ENCODE measurements at regions not wholly inside any gene's neighbourhood (a gene's known extent, or its start where the extent isn't known, plus 50 kb on each side); places are given as distances from the start of the nearest gene placed in this dataset.

DNA sequence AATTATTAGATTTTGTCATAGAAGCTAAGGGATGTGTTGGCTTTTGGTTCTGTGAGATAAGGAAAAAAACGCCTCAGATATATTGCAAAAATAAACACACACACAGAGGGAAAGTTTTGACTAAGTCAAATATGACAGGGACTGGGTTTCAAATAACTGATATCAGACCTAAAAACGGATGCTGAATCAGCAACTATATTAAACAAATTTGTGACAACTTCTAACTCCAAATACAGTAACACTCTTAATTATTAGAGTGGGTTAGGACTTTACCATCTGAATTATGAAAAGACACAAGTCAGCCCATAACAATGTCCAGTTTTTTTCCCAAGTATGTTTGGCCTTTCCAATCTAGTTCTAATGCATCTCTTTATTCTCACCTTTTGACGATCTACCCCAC, 2693.1 kb downstream of the ARAP2 start:
- DNase-seq: no peak
- Histone ChIP-seq H3K4me1 (ENCODE audit: control extremely low read depth in 1 of 4, control insufficient read depth in 4 of 4, insufficient read depth in 4 of 4, low read length in 3 of 4) (no peaks in the 10 kb centered on the region), H3K36me3 (ENCODE audit: control insufficient read depth in 4 of 4, insufficient read depth in 4 of 4, low read length in 3 of 4) (no peaks in the 10 kb centered on the region), H3K27ac (ENCODE audit: insufficient read depth in 1 of 2, low read depth in 1 of 2, low read length in 2 of 2, poor library complexity in 1 of 2, severe bottlenecking in 2 of 2) (no peak overlapping the region), H3K27me3 (replicated peaks in 2 of 5; ENCODE audit: control insufficient read depth in 4 of 5, insufficient read depth in 5 of 5, low read length in 4 of 5) (no peaks in the 10 kb centered on the region), H3K9me3 (ENCODE audit: control extremely low read depth in 1 of 5, control insufficient read depth in 4 of 5, insufficient read depth in 2 of 5, low read depth in 1 of 5, low read length in 4 of 5) (no peaks in the 10 kb centered on the region), H3K4me3 (ENCODE audit: control insufficient read depth in 1 of 7, extremely low read depth in 1 of 7, insufficient read depth in 4 of 7, low read depth in 2 of 7, low read length in 6 of 7) (no peak overlapping the region)
- ChIA-PET POLR2A (no interaction called here), CTCF (no interaction called here)
- WGBS (ENCODE audit: insufficient coverage): 100% methylated on average over 1 of the region's 3 CpGs

DNA sequence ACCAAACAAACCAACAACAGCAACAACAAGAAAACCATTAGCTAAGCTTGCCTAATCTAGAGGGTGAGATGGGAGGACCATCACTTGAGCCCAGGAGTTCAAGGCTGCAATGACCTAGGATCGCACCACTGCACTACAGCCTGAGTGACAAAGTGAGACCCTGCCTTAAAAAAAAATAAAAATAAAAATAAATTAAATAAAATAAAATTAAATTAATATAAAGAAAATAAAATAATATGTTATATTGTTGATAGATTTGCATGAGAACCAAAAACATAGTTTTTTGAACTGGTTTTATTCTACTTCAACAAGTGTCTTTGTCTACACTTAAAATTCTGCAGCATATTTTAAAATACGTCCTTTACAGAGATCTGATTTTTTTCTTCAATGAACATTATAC, 2683.1 kb downstream of the ARAP2 start:
- no peaks in the 10 kb centered on the region for H3K36me3 ChIP-seq (ENCODE audit: control insufficient read depth in 4 of 4, insufficient read depth in 4 of 4, low read length in 3 of 4)
- DNase-seq: no peak
- no peaks in the 10 kb centered on the region for H3K4me1 ChIP-seq (ENCODE audit: control extremely low read depth in 1 of 4, control insufficient read depth in 4 of 4, insufficient read depth in 4 of 4, low read length in 3 of 4)
- no CpG with 5 or more reads among the region's 2 CpGs for WGBS (ENCODE audit: insufficient coverage)
- ChIA-PET CTCF (no interaction called here), POLR2A (no interaction called here)
- no peaks in the 10 kb centered on the region for H3K9me3 ChIP-seq (ENCODE audit: control extremely low read depth in 1 of 5, control insufficient read depth in 4 of 5, insufficient read depth in 2 of 5, low read depth in 1 of 5, low read length in 4 of 5)
- H3K27ac ChIP-seq (ENCODE audit: insufficient read depth in 1 of 2, low read depth in 1 of 2, low read length in 2 of 2, poor library complexity in 1 of 2, severe bottlenecking in 2 of 2): no peak overlapping the region
- H3K4me3 ChIP-seq (ENCODE audit: control insufficient read depth in 1 of 7, extremely low read depth in 1 of 7, insufficient read depth in 4 of 7, low read depth in 2 of 7, low read length in 6 of 7): no peak overlapping the region
- no peaks in the 10 kb centered on the region for H3K27me3 ChIP-seq (replicated peaks in 2 of 5; ENCODE audit: control insufficient read depth in 4 of 5, insufficient read depth in 5 of 5, low read length in 4 of 5)

DNA sequence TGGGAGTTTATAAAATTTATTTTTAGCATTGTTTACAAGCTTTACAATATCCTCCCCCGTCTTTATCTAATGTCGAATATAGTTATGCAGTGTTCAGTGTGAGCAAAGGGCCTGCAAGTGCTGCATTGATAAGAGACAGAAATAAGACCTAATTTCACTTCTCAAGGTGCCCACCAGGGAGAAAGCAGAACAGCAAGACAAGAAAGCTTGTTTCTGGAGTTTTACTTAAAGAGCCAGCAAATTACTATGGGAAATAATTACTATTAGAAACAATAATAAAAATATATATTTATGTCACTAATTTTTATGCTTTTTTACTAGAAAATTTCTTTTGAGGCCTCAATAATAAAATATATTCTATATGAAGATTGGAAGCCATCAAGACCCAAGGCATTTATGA, 2677.7 kb downstream of the ARAP2 start:
- H3K27ac ChIP-seq (ENCODE audit: insufficient read depth in 1 of 2, low read depth in 1 of 2, low read length in 2 of 2, poor library complexity in 1 of 2, severe bottlenecking in 2 of 2): no peak overlapping the region
- H3K4me3 ChIP-seq (ENCODE audit: control insufficient read depth in 1 of 7, extremely low read depth in 1 of 7, insufficient read depth in 4 of 7, low read depth in 2 of 7, low read length in 6 of 7): no peak overlapping the region
- ChIA-PET CTCF (no interaction called here), POLR2A (no interaction called here)
- no peaks in the 10 kb centered on the region for H3K9me3 ChIP-seq (ENCODE audit: control extremely low read depth in 1 of 5, control insufficient read depth in 4 of 5, insufficient read depth in 2 of 5, low read depth in 1 of 5, low read length in 4 of 5)
- H3K36me3 ChIP-seq (ENCODE audit: control insufficient read depth in 4 of 4, insufficient read depth in 4 of 4, low read length in 3 of 4): no peaks in the 10 kb centered on the region
- 90% methylated on average over 2 of the region's 2 CpGs for WGBS (ENCODE audit: insufficient coverage)
- no peak for DNase-seq
- no peaks in the 10 kb centered on the region for H3K4me1 ChIP-seq (ENCODE audit: control extremely low read depth in 1 of 4, control insufficient read depth in 4 of 4, insufficient read depth in 4 of 4, low read length in 3 of 4)
- H3K27me3 ChIP-seq (replicated peaks in 2 of 5; ENCODE audit: control insufficient read depth in 4 of 5, insufficient read depth in 5 of 5, low read length in 4 of 5): no peaks in the 10 kb centered on the region

DNA sequence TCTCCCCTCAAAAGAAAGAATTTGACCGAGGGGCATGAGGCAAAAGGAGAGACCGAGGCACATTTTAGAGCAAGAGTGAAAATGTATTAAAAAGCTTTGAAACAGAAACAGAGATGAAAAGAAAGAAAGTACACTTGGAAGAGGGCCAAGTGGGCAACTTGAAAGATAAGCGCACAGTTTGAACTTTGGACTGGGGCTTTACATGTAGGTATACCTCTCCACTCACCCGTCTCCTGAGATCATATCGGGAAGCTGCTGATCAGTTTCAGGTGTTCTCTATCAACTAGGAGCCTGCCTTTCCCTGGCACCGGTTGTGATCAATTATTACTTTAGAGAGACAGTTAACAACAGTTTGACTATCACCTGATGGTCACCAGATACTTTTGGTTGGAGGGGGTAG, 2666.5 kb downstream of the ARAP2 start:
- WGBS (ENCODE audit: insufficient coverage): 89% methylated on average over 3 of the region's 6 CpGs
- no peak for DNase-seq
- CTCF ChIA-PET: no interaction called here

DNA sequence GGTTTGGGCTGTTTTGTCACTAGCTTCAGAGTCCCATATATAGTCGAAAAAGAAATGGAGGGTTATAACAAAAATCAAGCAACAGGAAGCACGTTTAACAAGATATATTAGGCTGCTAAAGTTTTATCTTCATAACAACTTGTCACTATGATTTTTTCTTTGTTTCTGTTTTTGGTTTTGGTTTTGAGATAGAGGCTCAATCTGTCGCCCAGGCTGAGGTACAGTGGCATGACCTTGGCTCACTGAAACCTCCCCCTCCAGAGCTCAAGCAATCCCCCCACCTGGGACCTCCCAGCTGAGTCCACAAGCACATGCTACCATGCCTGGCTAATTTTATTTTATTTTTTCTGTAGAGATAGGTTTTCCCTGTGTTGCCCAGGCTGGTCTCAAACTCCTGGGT, 2664.4 kb downstream of the ARAP2 start:
- no peak overlapping the region for H3K27ac ChIP-seq (ENCODE audit: insufficient read depth in 1 of 2, low read depth in 1 of 2, low read length in 2 of 2, poor library complexity in 1 of 2, severe bottlenecking in 2 of 2)
- no peaks in the 10 kb centered on the region for H3K36me3 ChIP-seq (ENCODE audit: control insufficient read depth in 4 of 4, insufficient read depth in 4 of 4, low read length in 3 of 4)
- ChIA-PET POLR2A (no interaction called here), CTCF (no interaction called here)
- H3K27me3 ChIP-seq (replicated peaks in 2 of 5; ENCODE audit: control insufficient read depth in 4 of 5, insufficient read depth in 5 of 5, low read length in 4 of 5): no peaks in the 10 kb centered on the region
- DNase-seq: no peak
- H3K4me3 ChIP-seq (ENCODE audit: control insufficient read depth in 1 of 7, extremely low read depth in 1 of 7, insufficient read depth in 4 of 7, low read depth in 2 of 7, low read length in 6 of 7): no peak overlapping the region
- peaks cover 0 to 2% (median 0%) of the 10 kb centered on the region in 5 experiments for H3K9me3 ChIP-seq (ENCODE audit: control extremely low read depth in 1 of 5, control insufficient read depth in 4 of 5, insufficient read depth in 2 of 5, low read depth in 1 of 5, low read length in 4 of 5)
- WGBS (ENCODE audit: insufficient coverage): 60% methylated on average over 1 of the region's 3 CpGs
- H3K4me1 ChIP-seq (ENCODE audit: control extremely low read depth in 1 of 4, control insufficient read depth in 4 of 4, insufficient read depth in 4 of 4, low read length in 3 of 4): no peaks in the 10 kb centered on the region

More for the DNA sequence above, 2666.5 kb downstream of the ARAP2 start:
- no peak overlapping the region for H3K27ac ChIP-seq (ENCODE audit: insufficient read depth in 1 of 2, low read depth in 1 of 2, low read length in 2 of 2, poor library complexity in 1 of 2, severe bottlenecking in 2 of 2)
- POLR2A ChIA-PET: no interaction called here
- no peak overlapping the region for H3K4me3 ChIP-seq (ENCODE audit: control insufficient read depth in 1 of 7, extremely low read depth in 1 of 7, insufficient read depth in 4 of 7, low read depth in 2 of 7, low read length in 6 of 7)
- peaks cover 0 to 2% (median 0%) of the 10 kb centered on the region in 5 experiments for H3K9me3 ChIP-seq (ENCODE audit: control extremely low read depth in 1 of 5, control insufficient read depth in 4 of 5, insufficient read depth in 2 of 5, low read depth in 1 of 5, low read length in 4 of 5)
- no peaks in the 10 kb centered on the region for H3K27me3 ChIP-seq (replicated peaks in 2 of 5; ENCODE audit: control insufficient read depth in 4 of 5, insufficient read depth in 5 of 5, low read length in 4 of 5)
- H3K4me1 ChIP-seq (ENCODE audit: control extremely low read depth in 1 of 4, control insufficient read depth in 4 of 4, insufficient read depth in 4 of 4, low read length in 3 of 4): no peaks in the 10 kb centered on the region
- no peaks in the 10 kb centered on the region for H3K36me3 ChIP-seq (ENCODE audit: control insufficient read depth in 4 of 4, insufficient read depth in 4 of 4, low read length in 3 of 4)

DNA sequence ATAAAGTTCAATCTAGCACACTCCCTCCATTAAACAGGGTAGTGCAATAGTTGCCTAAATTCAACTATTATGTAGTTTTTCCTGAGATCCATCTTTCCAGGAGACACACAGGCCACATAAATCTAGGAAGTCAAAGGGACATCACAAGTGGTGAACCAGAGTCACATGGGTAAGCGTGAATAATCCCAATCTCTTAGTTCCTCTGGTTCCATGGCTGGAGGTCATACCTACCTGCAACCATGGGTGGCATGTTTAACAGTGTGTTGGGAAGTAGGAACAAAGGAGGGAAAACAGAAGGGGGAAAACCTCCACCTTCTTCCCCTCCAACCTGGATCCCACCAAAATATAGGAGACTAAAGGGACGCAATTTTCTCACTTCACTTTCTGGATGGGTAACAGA, 2651.6 kb downstream of the ARAP2 start:
- Histone ChIP-seq H3K4me1 (ENCODE audit: control extremely low read depth in 1 of 4, control insufficient read depth in 4 of 4, insufficient read depth in 4 of 4, low read length in 3 of 4) (no peaks in the 10 kb centered on the region), H3K27me3 (replicated peaks in 2 of 5; ENCODE audit: control insufficient read depth in 4 of 5, insufficient read depth in 5 of 5, low read length in 4 of 5) (no peaks in the 10 kb centered on the region), H3K4me3 (ENCODE audit: control insufficient read depth in 1 of 7, extremely low read depth in 1 of 7, insufficient read depth in 4 of 7, low read depth in 2 of 7, low read length in 6 of 7) (no peak overlapping the region), H3K27ac (ENCODE audit: insufficient read depth in 1 of 2, low read depth in 1 of 2, low read length in 2 of 2, poor library complexity in 1 of 2, severe bottlenecking in 2 of 2) (no peak overlapping the region), H3K9me3 (ENCODE audit: control extremely low read depth in 1 of 5, control insufficient read depth in 4 of 5, insufficient read depth in 2 of 5, low read depth in 1 of 5, low read length in 4 of 5) (peaks cover 4 to 31% (median 19%) of the 10 kb centered on the region in 5 experiments), H3K36me3 (ENCODE audit: control insufficient read depth in 4 of 4, insufficient read depth in 4 of 4, low read length in 3 of 4) (no peaks in the 10 kb centered on the region)
- 100% methylated on average over 1 of the region's 2 CpGs for WGBS (ENCODE audit: insufficient coverage)
- POLR2A ChIA-PET: no interaction called here
- no peak for DNase-seq
- CTCF ChIA-PET: no interaction called here

DNA sequence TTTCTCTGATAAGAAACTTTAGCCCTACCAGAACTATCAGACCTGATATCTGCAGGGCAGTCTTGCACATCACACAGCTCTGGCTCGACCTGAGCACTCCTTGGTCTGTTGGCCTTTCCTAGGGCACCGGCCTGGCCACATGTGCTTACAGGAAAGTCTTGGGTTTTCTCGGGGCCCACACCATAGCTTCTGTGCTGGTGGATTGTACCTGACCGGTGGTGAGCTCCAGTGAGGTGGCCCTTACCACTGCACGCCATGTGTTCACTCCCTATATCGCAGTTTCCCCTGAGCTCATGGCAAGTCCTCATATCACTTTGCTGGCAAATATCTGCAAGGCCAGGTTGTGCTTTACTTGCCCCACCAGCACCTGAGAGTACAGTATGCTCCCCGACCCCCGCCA, 2637.4 kb downstream of the ARAP2 start:
- Histone ChIP-seq H3K9me3 (ENCODE audit: control extremely low read depth in 1 of 5, control insufficient read depth in 4 of 5, insufficient read depth in 2 of 5, low read depth in 1 of 5, low read length in 4 of 5) (peaks cover 0 to 6% (median 3%) of the 10 kb centered on the region in 5 experiments), H3K27ac (ENCODE audit: insufficient read depth in 1 of 2, low read depth in 1 of 2, low read length in 2 of 2, poor library complexity in 1 of 2, severe bottlenecking in 2 of 2) (no peak overlapping the region), H3K4me1 (ENCODE audit: control extremely low read depth in 1 of 4, control insufficient read depth in 4 of 4, insufficient read depth in 4 of 4, low read length in 3 of 4) (no peaks in the 10 kb centered on the region), H3K27me3 (replicated peaks in 2 of 5; ENCODE audit: control insufficient read depth in 4 of 5, insufficient read depth in 5 of 5, low read length in 4 of 5) (no peaks in the 10 kb centered on the region), H3K36me3 (ENCODE audit: control insufficient read depth in 4 of 4, insufficient read depth in 4 of 4, low read length in 3 of 4) (no peaks in the 10 kb centered on the region), H3K4me3 (ENCODE audit: control insufficient read depth in 1 of 7, extremely low read depth in 1 of 7, insufficient read depth in 4 of 7, low read depth in 2 of 7, low read length in 6 of 7) (no peak overlapping the region)
- ChIA-PET POLR2A (no interaction called here), CTCF (no interaction called here)
- 90% methylated on average over 8 of the region's 8 CpGs for WGBS (ENCODE audit: insufficient coverage)
- DNase-seq: no peak

Measured in common myeloid progenitor, CD34-positive (primary cell).